HEK293T (cell line): ENCODE measurements at regions not wholly inside any gene's neighbourhood (a gene's known extent, or its start where the extent isn't known, plus 50 kb on each side); places are given as distances from the start of the nearest gene placed in this dataset.

Source experiments
- ARNT ChIP-seq: fragments of 450-650 bp; IDR thresholded peaks from 2 replicates; pipeline ENCODE4 v1.6.1; 2017; ENCODE audit warnings: mild to moderate bottlenecking
- BHLHE40 ChIP-seq: fragments of 450-650 bp; IDR thresholded peaks from 2 replicates; pipeline ENCODE4 v1.6.1; 2016; ENCODE audit warnings: mild to moderate bottlenecking, moderate library complexity, borderline replicate concordance
- ELF4 ChIP-seq: fragments of 450-650 bp; IDR thresholded peaks from 2 replicates; pipeline ENCODE4 v1.6.1; 2017; ENCODE audit warnings: antibody characterized with exemption
- FOXA1 ChIP-seq: fragments of 450-650 bp; IDR thresholded peaks from 2 replicates; pipeline ENCODE4 v1.6.1; 2016; ENCODE audit warnings: mild to moderate bottlenecking
- FOXK2 ChIP-seq: fragments of 450-650 bp; IDR thresholded peaks from 2 replicates; pipeline ENCODE4 v1.6.1; 2016; ENCODE audit warnings: mild to moderate bottlenecking
- FOXM1 ChIP-seq: fragments of 450-650 bp; IDR thresholded peaks from 2 replicates; pipeline ENCODE4 v1.6.1; 2017; ENCODE audit warnings: mild to moderate bottlenecking, borderline replicate concordance
- HDGF ChIP-seq: fragments of 450-650 bp; IDR thresholded peaks from 2 replicates; pipeline ENCODE4 v1.6.1; 2017; ENCODE audit warnings: antibody characterized with exemption, borderline replicate concordance
- L3MBTL2 ChIP-seq: fragments of 450-650 bp; conservative IDR thresholded peaks from 2 replicates; pipeline ENCODE4 v1.6.1; 2016; ENCODE audit warnings: mild to moderate bottlenecking
- NFRKB ChIP-seq: fragments of 450-650 bp; IDR thresholded peaks from 2 replicates; pipeline ENCODE4 v1.6.1; 2016; ENCODE audit warnings: mild to moderate bottlenecking, moderate library complexity
- SP1 ChIP-seq: fragments of 450-650 bp; IDR thresholded peaks from 2 replicates; pipeline ENCODE4 v1.6.1; 2017
- SUZ12 ChIP-seq: fragments of 450-650 bp; IDR thresholded peaks from 2 replicates; pipeline ENCODE4 v1.6.1; 2016; ENCODE audit warnings: mild to moderate bottlenecking
- TARDBP ChIP-seq: fragments of 450-650 bp; IDR thresholded peaks from 2 replicates; pipeline ENCODE4 v1.6.1; 2016
- ZNF384 ChIP-seq: fragments of 450-650 bp; IDR thresholded peaks from 2 replicates; pipeline ENCODE4 v1.6.1; 2016
- TF ChIP-seq, protein P1 (sequence below): fragments of 450-650 bp; IDR thresholded peaks from 2 replicates; pipeline ENCODE4 v1.6.1; 2016

DNA sequence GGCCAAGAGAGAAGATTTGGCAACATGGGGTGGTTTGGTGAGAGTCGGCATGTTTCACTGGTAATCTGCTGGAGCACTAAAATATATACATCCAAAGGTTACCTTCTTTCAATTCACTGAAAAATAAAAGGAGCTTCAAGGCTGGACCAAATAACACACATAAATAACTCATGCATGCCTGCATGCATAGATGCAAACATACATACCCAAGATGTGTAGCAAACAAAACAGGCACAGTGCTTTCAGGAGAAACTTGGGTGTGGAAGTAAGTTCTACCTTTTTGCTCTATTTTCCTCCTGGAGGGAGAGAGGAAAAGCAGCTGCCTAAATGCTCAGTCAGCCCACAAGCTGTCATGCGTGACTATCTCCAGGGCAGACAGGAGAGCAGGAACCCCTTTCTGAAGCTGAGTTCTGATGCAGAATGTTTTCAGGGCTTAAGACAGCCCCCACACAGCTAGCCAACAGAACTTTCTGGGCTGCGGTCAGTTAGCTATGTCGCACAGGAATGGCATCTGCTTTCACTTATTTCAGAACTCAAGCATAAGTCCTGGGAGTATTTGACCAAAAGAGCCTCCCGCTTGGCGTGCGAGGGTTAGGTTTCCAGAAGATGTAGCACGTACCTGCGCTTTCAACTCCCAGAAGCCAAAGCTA is 166.2 kb downstream of the TOMM20 start:
- TF ChIP-seq NFRKB (no peak), BHLHE40 (no peak), FOXK2 (no peak), SP1 (no peak), FOXM1 (no peak), SUZ12 (no peak), L3MBTL2 (no peak), TARDBP (no peak), ZNF384 (no peak), HDGF (no peak), ELF4 (no peak), FOXA1 (no peak), ARNT (no peak)
- TF ChIP-seq, protein P1, sequence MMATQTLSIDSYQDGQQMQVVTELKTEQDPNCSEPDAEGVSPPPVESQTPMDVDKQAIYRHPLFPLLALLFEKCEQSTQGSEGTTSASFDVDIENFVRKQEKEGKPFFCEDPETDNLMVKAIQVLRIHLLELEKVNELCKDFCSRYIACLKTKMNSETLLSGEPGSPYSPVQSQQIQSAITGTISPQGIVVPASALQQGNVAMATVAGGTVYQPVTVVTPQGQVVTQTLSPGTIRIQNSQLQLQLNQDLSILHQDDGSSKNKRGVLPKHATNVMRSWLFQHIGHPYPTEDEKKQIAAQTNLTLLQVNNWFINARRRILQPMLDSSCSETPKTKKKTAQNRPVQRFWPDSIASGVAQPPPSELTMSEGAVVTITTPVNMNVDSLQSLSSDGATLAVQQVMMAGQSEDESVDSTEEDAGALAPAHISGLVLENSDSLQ = no peak
